OCI-LY7 (cell line): ENCODE measurements at regions not wholly inside any gene's neighbourhood (a gene's known extent, or its start where the extent isn't known, plus 50 kb on each side); places are given as distances from the start of the nearest gene placed in this dataset.

Experiments
- BruUV-seq: library from RNA; stranded (reverse); fragments of 400-500 nt; replicated peaks from 2 replicates; lab custom pipeline; 2021; lab: Mats Ljungman, UMichigan
- CTCF ChIA-PET: fragments of 300-600 bp; sonication (Branson Sonifier 250); formaldehyde crosslinking; loops from one replicate; lab custom pipeline; 2022; ENCODE audit warnings: antibody characterized with exemption; ENCODE audit not compliant: unreplicated experiment; lab: Charles Lee
- POLR2A ChIA-PET: fragments of 300-600 bp; sonication (Branson Sonifier 250); formaldehyde crosslinking; loops from one replicate; lab custom pipeline; 2022; ENCODE audit warnings: antibody characterized with exemption; lab: Charles Lee
- DNase-seq: peaks from one replicate; pipeline ENCODE4 v3.0.0-alpha.2; 2015; ENCODE audit warnings: low spot score
- H2AFZ ChIP-seq: fragments of 200-600 bp; sonication (generic), shearing (Covaris generic); 2 replicates; pipeline ENCODE4 v1.6.1; 2014; ENCODE audit warnings: mild to moderate bottlenecking, antibody characterized with exemption, low read length, moderate library complexity
- H3K27ac ChIP-seq: fragments of 200-600 bp; sonication (generic); 2 replicates; pipeline ENCODE4 v1.5.1; 2014; ENCODE audit warnings: mixed run types, low read depth, mild to moderate bottlenecking, moderate library complexity, low read length, inconsistent platforms; ENCODE audit not compliant: poor library complexity, severe bottlenecking
- H3K36me3 ChIP-seq: fragments of 200-600 bp; sonication (generic); 2 replicates; pipeline ENCODE4 v1.6.1; 2014; ENCODE audit warnings: mild to moderate bottlenecking, antibody characterized with exemption, low read length, moderate library complexity, mixed read lengths; ENCODE audit not compliant: insufficient read depth
- H3K4me1 ChIP-seq: fragments of 200-600 bp; sonication (generic); 2 replicates; pipeline ENCODE4 v1.5.1; 2014; ENCODE audit warnings: mild to moderate bottlenecking, low read length; ENCODE audit not compliant: insufficient read depth, poor library complexity, severe bottlenecking
- H3K4me2 ChIP-seq: fragments of 200-600 bp; sonication (generic); 2 replicates; pipeline ENCODE4 v1.6.1; 2014; ENCODE audit warnings: mild to moderate bottlenecking, low read length
- H3K4me3 ChIP-seq: fragments of 200-600 bp; sonication (generic); 2 replicates; pipeline ENCODE4 v1.5.1; 2014; ENCODE audit warnings: mild to moderate bottlenecking, low read depth, low read length; ENCODE audit not compliant: poor library complexity, severe bottlenecking
- H3K79me2 ChIP-seq: fragments of 200-600 bp; sonication (generic); 2 replicates; pipeline ENCODE4 v1.6.1; 2016; ENCODE audit warnings: low read depth, mild to moderate bottlenecking, low read length, moderate library complexity, mixed read lengths; ENCODE audit not compliant: insufficient read depth
- H3K9me2 ChIP-seq: fragments of 200-600 bp; sonication (generic); 2 replicates; pipeline ENCODE4 v1.6.1; 2016; ENCODE audit warnings: mild to moderate bottlenecking, low read length, mixed read lengths; ENCODE audit not compliant: insufficient read depth
- H3K9me3 ChIP-seq: fragments of 200-600 bp; sonication (generic); 2 replicates; pipeline ENCODE4 v1.6.1; 2014; ENCODE audit warnings: mild to moderate bottlenecking, mixed run types, low read length, mixed read lengths
- H4K20me1 ChIP-seq: fragments of 200-600 bp; sonication (generic); 2 replicates; pipeline ENCODE4 v1.6.1; 2014; ENCODE audit warnings: mild to moderate bottlenecking, antibody characterized with exemption, low read length, moderate library complexity, mixed read lengths; ENCODE audit not compliant: insufficient read depth
- CTCF ChIP-seq: fragments of 200-600 bp; sonication (generic); conservative IDR thresholded peaks from 2 replicates; pipeline ENCODE4 v1.5.1; 2014; ENCODE audit warnings: mild to moderate bottlenecking, antibody characterized with exemption, low read length, moderate library complexity, mixed read lengths
- EZH2phosphoT487 ChIP-seq: fragments of 200-600 bp; sonication (generic); IDR thresholded peaks from 2 replicates; pipeline ENCODE4 v1.6.1; 2018; ENCODE audit warnings: low read depth, borderline replicate concordance, mild to moderate bottlenecking, mixed run types, antibody characterized with exemption, low read length, moderate library complexity, mixed read lengths
- intact Hi-C: fragments of 100-400 bp; cut with micrococcal nuclease; formaldehyde crosslinking; loops from one replicate; pipeline ENCODE4 v1.10.0; 2022; ENCODE audit not compliant: unreplicated experiment

- H3K4me2 ChIP-seq, result no peak overlapping the region
- H3K9me3 ChIP-seq, result no peaks in the 10 kb centered on the region
- H3K4me1 ChIP-seq, result no peaks in the 10 kb centered on the region
- POLR2A ChIA-PET, result interaction anchor here (0.6 kb wide), 2 partner anchors 130 to 498 kb away, joined by 4 read pairs; no protein-coding TSS in a partner anchor
- no peaks in the 10 kb centered on the region for H3K9me2 ChIP-seq
- no peaks in the 10 kb centered on the region for H3K79me2 ChIP-seq
- H3K27ac ChIP-seq, result no peak overlapping the region
- no peak overlapping the region for H2AFZ ChIP-seq
- H4K20me1 ChIP-seq, result no peaks in the 10 kb centered on the region; the same call in 1 of the 2 replicates
- no peak overlapping the region for H3K4me3 ChIP-seq
- BruUV-seq, result no TSS peak
- CTCF ChIA-PET, result no interaction called here
- no peaks in the 10 kb centered on the region for H3K36me3 ChIP-seq
- intact Hi-C loops, result loop anchor here (10.0 kb wide), 1 partner anchor 882 kb away; no protein-coding TSS in a partner anchor
- peak; percentile 16 for DNase-seq
- TF ChIP-seq EZH2phosphoT487 (no peak), CTCF (peak; percentile 87)
Measured at GRCh38 chr2:163182764-163183354, 344.3 kb upstream of the KCNH7 start.

GRCh38 chr2:163177592-163177991, 339.0 kb upstream of the KCNH7 start:
- ChIA-PET CTCF (no interaction called here), POLR2A (interaction anchor here (1.5 kb wide), 1 partner anchor 23 kb away, joined by 4 read pairs; no protein-coding TSS in a partner anchor)
- BruUV-seq, result no TSS peak
- Histone ChIP-seq H3K36me3 (no peaks in the 10 kb centered on the region), H3K9me3 (no peaks in the 10 kb centered on the region), H3K27ac (no peak overlapping the region), H3K4me1 (no peaks in the 10 kb centered on the region), H3K4me2 (no peak overlapping the region), H3K9me2 (no peaks in the 10 kb centered on the region), H2AFZ (no peak overlapping the region), H3K79me2 (no peaks in the 10 kb centered on the region), H4K20me1 (no peaks in the 10 kb centered on the region; the same call in 1 of the 2 replicates), H3K4me3 (no peak overlapping the region)
- TF ChIP-seq CTCF (no peak), EZH2phosphoT487 (no peak)
- intact Hi-C loops, result no loop called here
- DNase-seq, result no peak

GRCh38 chr2:163175294-163175693, 336.7 kb upstream of the KCNH7 start:
- Histone ChIP-seq H4K20me1 (no peaks in the 10 kb centered on the region), H3K36me3 (no peaks in the 10 kb centered on the region), H3K9me3 (no peaks in the 10 kb centered on the region), H3K79me2 (no peaks in the 10 kb centered on the region), H3K27ac (no peak overlapping the region), H2AFZ (no peak overlapping the region), H3K9me2 (no peaks in the 10 kb centered on the region), H3K4me1 (no peaks in the 10 kb centered on the region), H3K4me2 (no peak overlapping the region), H3K4me3 (no peak overlapping the region)
- intact Hi-C loops, result no loop called here
- DNase-seq, result no peak
- no TSS peak for BruUV-seq
- ChIA-PET CTCF (no interaction called here), POLR2A (interaction anchor here (0.6 to 0.9 kb wide), 2 partner anchors 12 to 14 kb away, joined by 3 read pairs; no protein-coding TSS in a partner anchor)
- no peak for TF ChIP-seq CTCF
- TF ChIP-seq EZH2phosphoT487, result no peak
